H9 (cell line): ENCODE measurements at regions not wholly inside any gene's neighbourhood (a gene's known extent, or its start where the extent isn't known, plus 50 kb on each side); places are given as distances from the start of the nearest gene placed in this dataset.
"Not testable (repeated sequence)": the region's sequence is repeated elsewhere in the genome, so short reads cannot be mapped to it uniquely, and the experiment has no call there.

Experiments
- DNase-seq: peaks from one replicate; pipeline ENCODE4 v3.0.0-alpha.2; 2017
- H2AFZ ChIP-seq: one replicate; pipeline ENCODE4 v1.6.1; 2013; ENCODE audit warnings: mild to moderate bottlenecking, low read length, control low read depth, moderate library complexity
- H2AK5ac ChIP-seq: 2 replicates; pipeline ENCODE4 v1.6.1; 2013; ENCODE audit warnings: low read length, control low read depth, mixed read lengths; ENCODE audit not compliant: insufficient read length
- H2BK120ac ChIP-seq: one replicate; pipeline ENCODE4 v1.6.1; 2013; ENCODE audit warnings: low read depth, mild to moderate bottlenecking, low read length, control low read depth, inconsistent platforms; ENCODE audit not compliant: poor library complexity, severe bottlenecking
- H2BK12ac ChIP-seq: 2 replicates; pipeline ENCODE4 v1.6.1; 2013; ENCODE audit warnings: low read length, control low read depth, mixed read lengths, low read depth; ENCODE audit not compliant: insufficient read length
- H2BK15ac ChIP-seq: 2 replicates; pipeline ENCODE4 v1.6.1; 2013; ENCODE audit warnings: low read depth, low read length, control low read depth
- H2BK20ac ChIP-seq: one replicate; pipeline ENCODE4 v1.6.1; 2013; ENCODE audit warnings: low read depth, mild to moderate bottlenecking, low read length, control low read depth, inconsistent platforms; ENCODE audit not compliant: poor library complexity, severe bottlenecking
- H2BK5ac ChIP-seq: 2 replicates; pipeline ENCODE4 v1.6.1; 2013; ENCODE audit warnings: low read length, control low read depth, mixed read lengths; ENCODE audit not compliant: insufficient read length
- H3K14ac ChIP-seq: 2 replicates; pipeline ENCODE4 v1.6.1; 2013; ENCODE audit warnings: low read length, control low read depth; ENCODE audit not compliant: insufficient read depth
- H3K18ac ChIP-seq: 2 replicates; pipeline ENCODE4 v1.6.1; 2013; ENCODE audit warnings: low read depth, mild to moderate bottlenecking, mixed read lengths, low read length, control low read depth; ENCODE audit not compliant: insufficient read length
- H3K23ac ChIP-seq: 2 replicates; pipeline ENCODE4 v1.6.1; 2013; ENCODE audit warnings: low read length, control low read depth, mixed read lengths, low read depth; ENCODE audit not compliant: insufficient read length
- H3K23me2 ChIP-seq: 2 replicates; pipeline ENCODE4 v1.6.1; 2013; ENCODE audit warnings: low read depth, mild to moderate bottlenecking, mixed read lengths, low read length, control low read depth; ENCODE audit not compliant: insufficient read length, poor library complexity, severe bottlenecking
- H3K27ac ChIP-seq: 2 replicates; pipeline ENCODE4 v1.5.1; 2013; ENCODE audit warnings: low read length, control low read depth, mixed read lengths, low read depth; ENCODE audit not compliant: insufficient read length
- H3K27me3 ChIP-seq: 2 replicates; pipeline ENCODE4 v1.6.1; 2013; ENCODE audit warnings: low read length, control low read depth, inconsistent platforms; ENCODE audit not compliant: insufficient read depth
- H3K4ac ChIP-seq: 2 replicates; pipeline ENCODE4 v1.6.1; 2013; ENCODE audit warnings: low read depth, mild to moderate bottlenecking, control low read depth, inconsistent platforms, low read length, moderate library complexity
- H3K4me1 ChIP-seq: 2 replicates; pipeline ENCODE4 v1.6.1; 2013; ENCODE audit warnings: low read length, control low read depth, inconsistent platforms; ENCODE audit not compliant: insufficient read depth
- H3K4me2 ChIP-seq: 2 replicates; pipeline ENCODE4 v1.6.1; 2013; ENCODE audit warnings: low read length, control low read depth, mixed read lengths; ENCODE audit not compliant: insufficient read length, insufficient read depth
- H3K56ac ChIP-seq: 2 replicates; pipeline ENCODE4 v1.6.1; 2013; ENCODE audit warnings: low read depth, mild to moderate bottlenecking, mixed read lengths, low read length, control low read depth; ENCODE audit not compliant: insufficient read length
- H3K79me1 ChIP-seq: 2 replicates; pipeline ENCODE4 v1.6.1; 2013; ENCODE audit warnings: low read depth, mild to moderate bottlenecking, moderate library complexity, low read length, control low read depth, inconsistent platforms; ENCODE audit not compliant: insufficient read depth, poor library complexity, severe bottlenecking
- H3K79me2 ChIP-seq: 2 replicates; pipeline ENCODE4 v1.6.1; 2013; ENCODE audit warnings: low read length, control low read depth, inconsistent platforms; ENCODE audit not compliant: insufficient read depth
- H3K9ac ChIP-seq: 2 replicates; pipeline ENCODE4 v1.6.1; 2013; ENCODE audit warnings: low read length, control low read depth, mixed read lengths; ENCODE audit not compliant: insufficient read length; ENCODE audit errors: extremely low read depth
- H3K9me3 ChIP-seq: one replicate; pipeline ENCODE4 v1.6.1; 2013; ENCODE audit warnings: low read depth, low read length, inconsistent platforms; ENCODE audit not compliant: control insufficient read depth
- H3T11ph ChIP-seq: one replicate; pipeline ENCODE4 v1.6.1; 2013; ENCODE audit warnings: mild to moderate bottlenecking, low read length, control low read depth, inconsistent platforms
- H4K20me1 ChIP-seq: one replicate; pipeline ENCODE4 v1.6.1; 2013; ENCODE audit not compliant: control insufficient read depth, insufficient read length, insufficient read depth
- H4K5ac ChIP-seq: 2 replicates; pipeline ENCODE4 v1.6.1; 2013; ENCODE audit warnings: low read depth, mild to moderate bottlenecking, mixed read lengths, low read length, control low read depth; ENCODE audit not compliant: insufficient read length
- H4K8ac ChIP-seq: replicated peaks from 2 replicates; pipeline ENCODE4 v1.6.1; 2013; ENCODE audit warnings: low read length, control low read depth, mixed read lengths, low read depth; ENCODE audit not compliant: insufficient read length
- H4K91ac ChIP-seq: 2 replicates; pipeline ENCODE4 v1.6.1; 2013; ENCODE audit warnings: low read depth, mild to moderate bottlenecking, moderate library complexity, mixed read lengths, low read length, control low read depth; ENCODE audit not compliant: insufficient read length
- H3K27ac Mint-ChIP-seq, 3 experiments: 2 replicates in 2 of 3; 3 replicates in 1 of 3; pipeline ENCODE4 v1.8.0; 2020 to 2021; ENCODE audit warnings: mixed read lengths in 3 of 3, mild to moderate bottlenecking in 1 of 3, moderate library complexity in 1 of 3
- H3K27me3 Mint-ChIP-seq: 2 replicates; pipeline ENCODE4 v1.8.0; 2021; ENCODE audit warnings: low read depth, mild to moderate bottlenecking, moderate library complexity, mixed read lengths
- H3K36me3 Mint-ChIP-seq, 3 experiments: 2 replicates in 2 of 3; 3 replicates in 1 of 3; pipeline ENCODE4 v1.8.0; 2020 to 2021; ENCODE audit warnings: low read depth in 3 of 3, mixed read lengths in 3 of 3; ENCODE audit not compliant: insufficient read depth in 1 of 3
- H3K4me1 Mint-ChIP-seq, 2 experiments: 2 replicates each; pipeline ENCODE4 v1.8.0; 2020; ENCODE audit warnings: mixed read lengths in 2 of 2
- H3K4me3 Mint-ChIP-seq, 2 experiments: 2 replicates in 1 of 2; 3 replicates in 1 of 2; pipeline ENCODE4 v1.8.0; 2020 to 2021; ENCODE audit warnings: mild to moderate bottlenecking in 2 of 2, mixed read lengths in 2 of 2, moderate library complexity in 1 of 2
- H3K9me3 Mint-ChIP-seq, 2 experiments: 2 replicates in 1 of 2; 3 replicates in 1 of 2; pipeline ENCODE4 v1.8.0; 2020; ENCODE audit warnings: mild to moderate bottlenecking in 2 of 2, mixed read lengths in 2 of 2, moderate library complexity in 1 of 2
- CTCF ChIP-seq: fragments of 200-600 bp; sonication (generic); conservative IDR thresholded peaks from 3 replicates; pipeline ENCODE4 v1.8.0; 2021; ENCODE audit warnings: antibody characterized with exemption, mild to moderate bottlenecking
- WGBS: extraction: QIAGEN DNeasy Blood & Tissue Kit; methylation state at CpG from one replicate; pipeline ENCODE4 v1.1.7; 2013; ENCODE audit warnings: missing lambda C conversion rate, low lambda C conversion rate, mixed read lengths; ENCODE audit not compliant: insufficient read length; ENCODE audit errors: extremely low coverage; 5-methylcytosine and 5-hydroxymethylcytosine counted together

- no peak for DNase-seq
- Histone ChIP-seq H3K14ac (no peak overlapping the region), H3K23me2 (no peaks in the 10 kb centered on the region), H3K79me1 (no peaks in the 10 kb centered on the region), H3K79me2 (no peaks in the 10 kb centered on the region), H3K23ac (no peak overlapping the region), H2AK5ac (no peak overlapping the region), H2AFZ (no peak overlapping the region), H3K27ac (no peak overlapping the region), H4K20me1 (no peaks in the 10 kb centered on the region), H2BK5ac (no peak overlapping the region), H2BK20ac (no peak overlapping the region), H3K18ac (no peak overlapping the region), H3K9ac (no peak overlapping the region), H4K5ac (no peak overlapping the region), H3K4ac (no peak overlapping the region), H2BK12ac (no peak overlapping the region), H3K4me2 (no peak overlapping the region), H3K9me3 (no peaks in the 10 kb centered on the region), H3K4me1 (no peaks in the 10 kb centered on the region), H2BK120ac (no peak overlapping the region), H3T11ph (no peak overlapping the region), H3K56ac (no peak overlapping the region), H4K8ac (no peak overlapping the region), H2BK15ac (no peak overlapping the region), H4K91ac (no peak overlapping the region), H3K27me3 (no peaks in the 10 kb centered on the region)
- H3K27me3 Mint-ChIP-seq: no peaks in the 10 kb centered on the region; the same call in 1 of the 2 replicates
- H3K27ac Mint-ChIP-seq: no peak overlapping the region
- WGBS: no CpG with 5 or more reads among the region's 1 CpG
- H3K36me3 Mint-ChIP-seq: peaks cover 0 to 7% (median 5%) of the 10 kb centered on the region in 3 experiments; a peak in 4 of 7 replicates
- no peaks in the 10 kb centered on the region for H3K4me1 Mint-ChIP-seq
- H3K9me3 Mint-ChIP-seq: peaks cover 0 to 14% of the 10 kb centered on the region in 2 experiments; a peak in 4 of 5 replicates
- H3K4me3 Mint-ChIP-seq: no peak overlapping the region
- TF ChIP-seq CTCF: no peak
These were observed 148.2 kb upstream of the LRIG1 start for GRCh38 chr3:66648975-66649374.

GRCh38 chr3:66651520-66651919, 150.7 kb upstream of the LRIG1 start:
- H2BK12ac ChIP-seq, H3K79me2 ChIP-seq, H3K9ac ChIP-seq, H3K18ac ChIP-seq, H3K27ac ChIP-seq, H3K23me2 ChIP-seq, H3K79me1 ChIP-seq, H3K27me3 ChIP-seq, H2BK120ac ChIP-seq, H2BK5ac ChIP-seq, H3K4me2 ChIP-seq, H2BK20ac ChIP-seq, H4K91ac ChIP-seq, DNase-seq, H2AFZ ChIP-seq, H3K27ac Mint-ChIP-seq, H3K9me3 ChIP-seq, H3K4me1 ChIP-seq, H3K4me3 Mint-ChIP-seq, H4K20me1 ChIP-seq, H3K23ac ChIP-seq, H4K8ac ChIP-seq, H3K56ac ChIP-seq, H4K5ac ChIP-seq, H3K14ac ChIP-seq, H3T11ph ChIP-seq, H2BK15ac ChIP-seq, H3K9me3 Mint-ChIP-seq, H2AK5ac ChIP-seq, H3K27me3 Mint-ChIP-seq, H3K36me3 Mint-ChIP-seq, H3K4ac ChIP-seq: not testable (repeated sequence)
- peaks cover 0 to 12% of the 10 kb centered on the region in 2 experiments; a peak in 2 of 4 replicates for H3K4me1 Mint-ChIP-seq
- WGBS: no CpG with 5 or more reads among the region's 29 CpGs
